ENCODE measurements at regions not wholly inside any gene's neighbourhood (a gene's known extent, or its start where the extent isn't known, plus 50 kb on each side); places are given as distances from the start of the nearest gene placed in this dataset.

GRCh38 chr4:175932116-175932515 is 120.1 kb upstream of the GPM6A start:
- no peak for DNase-seq
- Histone ChIP-seq H3K4me2 (ENCODE audit: low read depth, low read length, poor library complexity, severe bottlenecking) (no peak overlapping the region), H3K9ac (ENCODE audit: low read length) (no peak overlapping the region), H3K4me1 (ENCODE audit: low read length) (no peaks in the 10 kb centered on the region), H2AFZ (ENCODE audit: low read length) (no peak overlapping the region), H3K27ac (ENCODE audit: low read length) (no peak overlapping the region), H3K9me2 (replicated peaks; ENCODE audit: insufficient read depth, low read length) (no peaks in the 10 kb centered on the region), H3K27me3 (ENCODE audit: low read length) (no peaks in the 10 kb centered on the region), H3K79me2 (ENCODE audit: low read length) (no peaks in the 10 kb centered on the region), H3K4me3 (ENCODE audit: low read length) (no peak overlapping the region), H3K9me3 (ENCODE audit: low read length) (no peaks in the 10 kb centered on the region), H4K20me1 (ENCODE audit: insufficient read depth, low read depth, low read length) (no peaks in the 10 kb centered on the region), H3K36me3 (ENCODE audit: insufficient read depth, low read length) (no peaks in the 10 kb centered on the region)

DNA sequence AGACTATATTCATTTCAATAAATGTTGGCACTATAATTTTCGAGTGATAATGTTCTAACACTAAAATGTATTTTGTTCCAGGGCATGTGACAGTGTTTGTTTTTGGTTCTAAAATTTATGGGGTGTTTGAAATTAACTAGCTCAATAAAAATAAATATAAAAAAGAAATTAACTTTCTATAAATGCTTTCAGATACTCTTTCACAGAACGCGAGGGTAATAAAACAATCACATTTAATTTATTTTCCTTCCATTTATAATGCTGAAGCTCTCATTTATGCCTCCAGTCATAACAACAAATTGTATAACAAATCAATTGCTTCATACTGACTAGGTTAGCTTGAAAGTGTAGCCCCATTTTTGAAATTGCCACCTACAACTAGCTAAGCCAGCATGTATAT is 122.4 kb upstream of the GPM6A start:
- no peaks in the 10 kb centered on the region for H3K27me3 ChIP-seq (ENCODE audit: low read length)
- H3K9me3 ChIP-seq (ENCODE audit: low read length) = no peaks in the 10 kb centered on the region
- H3K27ac ChIP-seq (ENCODE audit: low read length) = no peak overlapping the region
- no peak overlapping the region for H2AFZ ChIP-seq (ENCODE audit: low read length)
- H3K4me2 ChIP-seq (ENCODE audit: low read depth, low read length, poor library complexity, severe bottlenecking) = no peak overlapping the region
- DNase-seq = no peak
- no peaks in the 10 kb centered on the region for H4K20me1 ChIP-seq (ENCODE audit: insufficient read depth, low read depth, low read length)
- no peaks in the 10 kb centered on the region for H3K79me2 ChIP-seq (ENCODE audit: low read length)
- no peaks in the 10 kb centered on the region for H3K36me3 ChIP-seq (ENCODE audit: insufficient read depth, low read length)
- H3K9me2 ChIP-seq (replicated peaks; ENCODE audit: insufficient read depth, low read length) = no peaks in the 10 kb centered on the region
- H3K4me1 ChIP-seq (ENCODE audit: low read length) = no peaks in the 10 kb centered on the region
- no peak overlapping the region for H3K9ac ChIP-seq (ENCODE audit: low read length)
- no peak overlapping the region for H3K4me3 ChIP-seq (ENCODE audit: low read length)

DNA sequence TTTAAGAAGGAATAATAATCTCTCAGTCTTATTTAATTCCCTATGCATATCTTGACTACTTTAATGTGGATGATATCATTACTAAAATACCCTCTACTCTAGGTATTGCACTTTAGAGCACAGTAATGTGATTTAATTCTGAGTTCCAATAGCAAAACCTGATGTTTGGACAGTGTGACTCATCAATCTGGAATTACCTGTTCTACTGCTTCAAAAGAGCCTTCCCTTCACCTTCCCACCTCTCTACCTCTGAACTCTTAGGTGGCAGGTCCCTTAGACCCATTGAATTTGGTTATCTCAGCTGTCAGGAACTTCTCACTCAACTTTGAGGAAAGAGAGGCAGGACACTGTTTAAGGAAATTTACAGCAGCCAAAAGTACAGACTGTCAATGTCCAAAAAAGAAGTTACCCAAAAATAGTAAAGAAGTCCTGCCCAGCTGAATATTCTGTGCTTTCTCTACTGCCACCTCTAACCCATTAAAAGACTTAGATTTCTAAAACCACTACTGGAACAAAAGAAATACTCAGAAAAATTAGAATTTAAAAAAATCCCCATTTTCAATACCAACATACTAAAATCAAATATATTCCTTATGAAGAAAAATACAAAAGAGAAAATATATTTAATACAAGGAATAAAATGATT is 123.1 kb upstream of the GPM6A start:
- H4K20me1 ChIP-seq (ENCODE audit: insufficient read depth, low read depth, low read length) = no peaks in the 10 kb centered on the region
- no peaks in the 10 kb centered on the region for H3K27me3 ChIP-seq (ENCODE audit: low read length)
- DNase-seq = no peak
- no peaks in the 10 kb centered on the region for H3K79me2 ChIP-seq (ENCODE audit: low read length)
- no peak overlapping the region for H3K9ac ChIP-seq (ENCODE audit: low read length)
- H3K4me1 ChIP-seq (ENCODE audit: low read length) = no peaks in the 10 kb centered on the region
- no peak overlapping the region for H3K4me3 ChIP-seq (ENCODE audit: low read length)
- H3K9me3 ChIP-seq (ENCODE audit: low read length) = no peaks in the 10 kb centered on the region
- H3K9me2 ChIP-seq (replicated peaks; ENCODE audit: insufficient read depth, low read length) = no peaks in the 10 kb centered on the region
- no peak overlapping the region for H2AFZ ChIP-seq (ENCODE audit: low read length)
- H3K27ac ChIP-seq (ENCODE audit: low read length) = no peak overlapping the region
- no peak overlapping the region for H3K4me2 ChIP-seq (ENCODE audit: low read depth, low read length, poor library complexity, severe bottlenecking)
- no peaks in the 10 kb centered on the region for H3K36me3 ChIP-seq (ENCODE audit: insufficient read depth, low read length)

- Histone ChIP-seq H4K20me1 (ENCODE audit: insufficient read depth, low read depth, low read length) (no peaks in the 10 kb centered on the region), H3K4me2 (ENCODE audit: low read depth, low read length, poor library complexity, severe bottlenecking) (no peak overlapping the region), H3K27me3 (ENCODE audit: low read length) (no peaks in the 10 kb centered on the region), H3K4me3 (ENCODE audit: low read length) (no peak overlapping the region), H2AFZ (ENCODE audit: low read length) (no peak overlapping the region), H3K4me1 (ENCODE audit: low read length) (no peaks in the 10 kb centered on the region), H3K36me3 (ENCODE audit: insufficient read depth, low read length) (no peaks in the 10 kb centered on the region), H3K9ac (ENCODE audit: low read length) (no peak overlapping the region), H3K9me2 (replicated peaks; ENCODE audit: insufficient read depth, low read length) (no peaks in the 10 kb centered on the region), H3K9me3 (ENCODE audit: low read length) (no peaks in the 10 kb centered on the region), H3K27ac (ENCODE audit: low read length) (no peak overlapping the region), H3K79me2 (ENCODE audit: low read length) (no peaks in the 10 kb centered on the region)
- no peak for DNase-seq
Observed at GRCh38 chr4:175944126-175944910, 121.3 kb upstream of the WDR17 start.

DNA sequence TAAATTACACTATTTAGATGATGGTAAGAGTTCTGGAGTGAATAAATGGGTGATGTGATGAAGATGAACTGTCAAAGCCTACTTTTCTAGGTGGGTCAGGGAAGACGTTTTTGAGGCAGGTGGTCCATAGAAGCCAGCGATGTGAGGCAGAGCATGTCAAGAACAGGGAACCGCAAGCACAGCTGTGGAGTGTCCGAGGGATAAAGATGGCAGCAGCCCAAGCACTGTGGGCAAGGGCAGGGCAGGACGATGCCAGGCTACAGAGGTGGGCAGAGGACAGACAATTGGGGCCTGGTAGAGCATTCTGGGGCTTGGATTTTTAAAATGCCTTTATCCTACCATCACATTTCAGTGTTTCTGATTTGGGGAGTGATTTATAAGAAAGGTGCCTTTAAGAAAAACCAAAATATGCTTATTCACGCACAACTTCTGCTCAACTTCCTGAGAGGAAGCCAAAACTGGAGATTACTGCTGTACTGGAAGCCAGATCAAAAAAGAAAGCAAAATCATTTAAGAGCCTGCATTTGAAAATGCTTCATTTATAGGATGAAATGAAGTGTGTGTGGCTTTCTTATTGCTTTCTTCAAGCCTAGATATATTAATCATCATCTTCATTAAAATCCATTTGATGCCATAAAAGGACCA is 119.0 kb upstream of the WDR17 start:
- Histone ChIP-seq H3K4me1 (ENCODE audit: low read length) (no peaks in the 10 kb centered on the region), H3K79me2 (ENCODE audit: low read length) (no peaks in the 10 kb centered on the region), H3K4me3 (ENCODE audit: low read length) (no peak overlapping the region), H2AFZ (ENCODE audit: low read length) (no peak overlapping the region), H3K4me2 (ENCODE audit: low read depth, low read length, poor library complexity, severe bottlenecking) (no peak overlapping the region), H3K36me3 (ENCODE audit: insufficient read depth, low read length) (no peaks in the 10 kb centered on the region), H3K27me3 (ENCODE audit: low read length) (no peaks in the 10 kb centered on the region), H3K27ac (ENCODE audit: low read length) (no peak overlapping the region), H4K20me1 (ENCODE audit: insufficient read depth, low read depth, low read length) (no peaks in the 10 kb centered on the region), H3K9ac (ENCODE audit: low read length) (no peak overlapping the region), H3K9me3 (ENCODE audit: low read length) (no peaks in the 10 kb centered on the region), H3K9me2 (replicated peaks; ENCODE audit: insufficient read depth, low read length) (no peaks in the 10 kb centered on the region)
- DNase-seq = no peak

- H3K4me3 ChIP-seq (ENCODE audit: low read length) = no peak overlapping the region
- no peak overlapping the region for H3K9ac ChIP-seq (ENCODE audit: low read length)
- no peaks in the 10 kb centered on the region for H4K20me1 ChIP-seq (ENCODE audit: insufficient read depth, low read depth, low read length)
- no peaks in the 10 kb centered on the region for H3K9me3 ChIP-seq (ENCODE audit: low read length)
- DNase-seq = peak; percentile 53
- H2AFZ ChIP-seq (ENCODE audit: low read length) = no peak overlapping the region
- H3K36me3 ChIP-seq (ENCODE audit: insufficient read depth, low read length) = no peaks in the 10 kb centered on the region
- H3K9me2 ChIP-seq (replicated peaks; ENCODE audit: insufficient read depth, low read length) = no peaks in the 10 kb centered on the region
- no peaks in the 10 kb centered on the region for H3K27me3 ChIP-seq (ENCODE audit: low read length)
- H3K27ac ChIP-seq (ENCODE audit: low read length) = no peak overlapping the region
- H3K4me2 ChIP-seq (ENCODE audit: low read depth, low read length, poor library complexity, severe bottlenecking) = no peak overlapping the region
- no peaks in the 10 kb centered on the region for H3K4me1 ChIP-seq (ENCODE audit: low read length)
- H3K79me2 ChIP-seq (ENCODE audit: low read length) = no peaks in the 10 kb centered on the region
Observed at GRCh38 chr4:175947117-175947722, 118.4 kb upstream of the WDR17 start.

DNA sequence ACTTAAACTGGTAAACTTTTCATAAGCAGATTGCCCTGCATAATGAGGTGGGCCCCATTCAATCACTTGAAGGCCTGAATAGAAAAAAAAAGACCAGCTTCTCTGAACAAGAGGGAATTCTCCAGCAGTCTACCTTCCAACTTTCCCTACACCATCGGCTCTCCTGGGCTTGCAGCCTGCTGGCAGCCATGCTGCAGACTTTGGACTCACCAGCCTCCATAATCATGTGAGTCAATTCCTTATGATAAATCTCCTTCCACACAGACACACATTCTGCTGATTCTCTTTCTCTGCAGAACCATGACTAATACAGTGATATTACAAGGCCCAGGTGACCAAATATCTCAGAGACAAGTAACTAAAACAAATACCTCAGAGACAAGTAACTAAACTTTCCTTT is 113.8 kb upstream of the WDR17 start:
- H4K20me1 ChIP-seq (ENCODE audit: insufficient read depth, low read depth, low read length) = no peaks in the 10 kb centered on the region
- no peaks in the 10 kb centered on the region for H3K27me3 ChIP-seq (ENCODE audit: low read length)
- no peak overlapping the region for H3K4me2 ChIP-seq (ENCODE audit: low read depth, low read length, poor library complexity, severe bottlenecking)
- H3K9ac ChIP-seq (ENCODE audit: low read length) = no peak overlapping the region
- no peaks in the 10 kb centered on the region for H3K79me2 ChIP-seq (ENCODE audit: low read length)
- DNase-seq = no peak
- no peaks in the 10 kb centered on the region for H3K36me3 ChIP-seq (ENCODE audit: insufficient read depth, low read length)
- no peak overlapping the region for H2AFZ ChIP-seq (ENCODE audit: low read length)
- no peak overlapping the region for H3K27ac ChIP-seq (ENCODE audit: low read length)
- H3K4me3 ChIP-seq (ENCODE audit: low read length) = no peak overlapping the region
- no peaks in the 10 kb centered on the region for H3K9me3 ChIP-seq (ENCODE audit: low read length)
- no peaks in the 10 kb centered on the region for H3K9me2 ChIP-seq (replicated peaks; ENCODE audit: insufficient read depth, low read length)
- peaks cover 8% of the 10 kb centered on the region for H3K4me1 ChIP-seq (ENCODE audit: low read length)

GRCh38 chr4:175953116-175953515 is 112.5 kb upstream of the WDR17 start:
- no peak for DNase-seq
- Histone ChIP-seq H3K27me3 (ENCODE audit: low read length) (no peaks in the 10 kb centered on the region), H3K4me1 (ENCODE audit: low read length) (peaks cover 8% of the 10 kb centered on the region), H3K9ac (ENCODE audit: low read length) (no peak overlapping the region), H3K36me3 (ENCODE audit: insufficient read depth, low read length) (no peaks in the 10 kb centered on the region), H2AFZ (ENCODE audit: low read length) (no peak overlapping the region), H3K79me2 (ENCODE audit: low read length) (no peaks in the 10 kb centered on the region), H3K9me3 (ENCODE audit: low read length) (no peaks in the 10 kb centered on the region), H3K4me2 (ENCODE audit: low read depth, low read length, poor library complexity, severe bottlenecking) (no peak overlapping the region), H4K20me1 (ENCODE audit: insufficient read depth, low read depth, low read length) (no peaks in the 10 kb centered on the region), H3K4me3 (ENCODE audit: low read length) (no peak overlapping the region), H3K9me2 (replicated peaks; ENCODE audit: insufficient read depth, low read length) (no peaks in the 10 kb centered on the region), H3K27ac (ENCODE audit: low read length) (no peak overlapping the region)
